ENCODE measurements at regions not wholly inside any gene's neighbourhood (a gene's known extent, or its start where the extent isn't known, plus 50 kb on each side); places are given as distances from the start of the nearest gene placed in this dataset.
A peak's percentile ranks its signal among the peaks of the same experiment; 100 is the strongest.

- 38 to 82% (median 63%) methylated on average over 1 to 9 of the region's 10 CpGs; no CpG with 5 or more reads in 1 of the 10 experiments for WGBS, 10 experiments
- H3K4me1 ChIP-seq (replicated peaks in 1 of 2): peaks cover 0 to 20% of the 10 kb centered on the region in 2 donors
- in situ Hi-C loops (cut with MboI; ENCODE audit: low pct_unique_long_range_greater_than_20kb in 2 of 9, low sequenced_read_pairs in 9 of 9, unreplicated experiment in 9 of 9): no loop called here
- ATAC-seq (replicated peaks in 6 of 8): peak in 7 of 8 experiments; percentile 31 to 92 (median 90)
- no peak overlapping the region for H3K27ac ChIP-seq
- no peak overlapping the region for H3K4me3 ChIP-seq
Measured at GRCh38 chr2:220194630-220195584, 567.5 kb downstream of the SLC4A3 start.

GRCh38 chr2:220198896-220199295, 571.5 kb downstream of the SLC4A3 start:
- ATAC-seq (replicated peaks in 6 of 8): peak in 5 of 8 experiments; percentile 17 to 99 (median 60)
- Histone ChIP-seq H3K4me1 (replicated peaks in 1 of 2) (peaks cover 0 to 20% of the 10 kb centered on the region in 2 donors), H3K27ac (no peak overlapping the region), H3K4me3 (no peak overlapping the region)
- 0 to 87% (median 60%) methylated on average over 2 to 6 of the region's 7 CpGs; no CpG with 5 or more reads in 3 of the 10 experiments for WGBS, 10 experiments
- in situ Hi-C loops (cut with MboI; ENCODE audit: low pct_unique_long_range_greater_than_20kb in 2 of 9, low sequenced_read_pairs in 9 of 9, unreplicated experiment in 9 of 9): no loop called here

- H3K4me1 ChIP-seq (replicated peaks in 1 of 2): peaks cover 0 to 6% of the 10 kb centered on the region in 2 donors
- H3K27ac ChIP-seq: no peak overlapping the region
- ATAC-seq (replicated peaks in 6 of 8): no peak
- in situ Hi-C loops (cut with MboI; ENCODE audit: low pct_unique_long_range_greater_than_20kb in 2 of 9, low sequenced_read_pairs in 9 of 9, unreplicated experiment in 9 of 9): no loop called here
- no peak overlapping the region for H3K4me3 ChIP-seq
Measured at GRCh38 chr2:220202066-220202465, 574.6 kb downstream of the SLC4A3 start.

- H3K4me3 ChIP-seq: no peak overlapping the region
- in situ Hi-C loops (cut with MboI; ENCODE audit: low pct_unique_long_range_greater_than_20kb in 2 of 9, low sequenced_read_pairs in 9 of 9, unreplicated experiment in 9 of 9): no loop called here
- H3K4me1 ChIP-seq (replicated peaks in 1 of 2): peaks cover 0 to 16% of the 10 kb centered on the region in 2 donors
- no peak overlapping the region for H3K27ac ChIP-seq
- ATAC-seq (replicated peaks in 6 of 8): no peak
- 0 to 73% (median 33%) methylated on average over 1 of the region's 1 CpG; no CpG with 5 or more reads in 1 of the 10 experiments for WGBS, 10 experiments
Measured at GRCh38 chr2:220209093-220209492, 581.7 kb downstream of the SLC4A3 start.

GRCh38 chr2:220209751-220210150, 582.3 kb downstream of the SLC4A3 start:
- no peak for ATAC-seq (replicated peaks in 6 of 8)
- Histone ChIP-seq H3K4me1 (replicated peaks in 1 of 2) (peaks cover 0 to 16% of the 10 kb centered on the region in 2 donors), H3K27ac (no peak overlapping the region), H3K4me3 (no peak overlapping the region)
- WGBS, 10 experiments: 61 to 84% (median 73%) methylated on average over 2 to 4 of the region's 4 CpGs; no CpG with 5 or more reads in 1 of the 10 experiments
- in situ Hi-C loops (cut with MboI; ENCODE audit: low pct_unique_long_range_greater_than_20kb in 2 of 9, low sequenced_read_pairs in 9 of 9, unreplicated experiment in 9 of 9): no loop called here

- peaks cover 0 to 23% of the 10 kb centered on the region in 2 donors for H3K4me1 ChIP-seq (replicated peaks in 1 of 2)
- H3K4me3 ChIP-seq: no peak overlapping the region
- no peak overlapping the region for H3K27ac ChIP-seq
- 33 to 95% (median 82%) methylated on average over 1 to 5 of the region's 5 CpGs for WGBS, 10 experiments
- ATAC-seq (replicated peaks in 6 of 8): peak in 1 of 8 experiments; percentile 36
- in situ Hi-C loops (cut with MboI; ENCODE audit: low pct_unique_long_range_greater_than_20kb in 2 of 9, low sequenced_read_pairs in 9 of 9, unreplicated experiment in 9 of 9): no loop called here
Measured at GRCh38 chr2:220212296-220213080, 585.1 kb downstream of the SLC4A3 start.

GRCh38 chr2:220215785-220216184, 588.4 kb downstream of the SLC4A3 start:
- no peak for ATAC-seq (replicated peaks in 6 of 8)
- Histone ChIP-seq H3K4me1 (replicated peaks in 1 of 2) (peaks cover 0 to 30% of the 10 kb centered on the region in 2 donors), H3K4me3 (no peak overlapping the region), H3K27ac (no peak overlapping the region)
- in situ Hi-C loops (cut with MboI; ENCODE audit: low pct_unique_long_range_greater_than_20kb in 2 of 9, low sequenced_read_pairs in 9 of 9, unreplicated experiment in 9 of 9): no loop called here
- WGBS, 10 experiments: 0 to 100% (median 48%) methylated on average over 1 to 3 of the region's 3 CpGs; no CpG with 5 or more reads in 3 of the 10 experiments

GRCh38 chr2:220219371-220219770, 591.9 kb downstream of the SLC4A3 start:
- H3K4me3 ChIP-seq: no peak overlapping the region
- in situ Hi-C loops (cut with MboI; ENCODE audit: low pct_unique_long_range_greater_than_20kb in 2 of 9, low sequenced_read_pairs in 9 of 9, unreplicated experiment in 9 of 9): no loop called here
- peak in 4 of 8 experiments; percentile 28 to 57 (median 42) for ATAC-seq (replicated peaks in 6 of 8)
- H3K4me1 ChIP-seq (replicated peaks in 1 of 2): peaks cover 0 to 19% of the 10 kb centered on the region in 2 donors
- H3K27ac ChIP-seq: no peak overlapping the region

GRCh38 chr2:220220009-220220408, 592.6 kb downstream of the SLC4A3 start:
- H3K4me3 ChIP-seq: no peak overlapping the region

GRCh38 chr2:220221992-220222391, 594.6 kb downstream of the SLC4A3 start:
- 67 to 100% (median 88%) methylated on average over 1 to 5 of the region's 5 CpGs for WGBS, 10 experiments
- H3K4me1 ChIP-seq (replicated peaks in 1 of 2): peaks cover 0 to 15% of the 10 kb centered on the region in 2 donors
- H3K27ac ChIP-seq: no peak overlapping the region
- H3K4me3 ChIP-seq: no peak overlapping the region
- no peak for ATAC-seq (replicated peaks in 6 of 8)
- in situ Hi-C loops (cut with MboI; ENCODE audit: low pct_unique_long_range_greater_than_20kb in 2 of 9, low sequenced_read_pairs in 9 of 9, unreplicated experiment in 9 of 9): no loop called here

More at GRCh38 chr2:220220009-220220408, 592.6 kb downstream of the SLC4A3 start:
- peaks cover 0 to 19% of the 10 kb centered on the region in 2 donors for H3K4me1 ChIP-seq (replicated peaks in 1 of 2)
- no peak for ATAC-seq (replicated peaks in 6 of 8)
- in situ Hi-C loops (cut with MboI; ENCODE audit: low pct_unique_long_range_greater_than_20kb in 2 of 9, low sequenced_read_pairs in 9 of 9, unreplicated experiment in 9 of 9): no loop called here
- WGBS, 10 experiments: 60 to 89% (median 77%) methylated on average over 1 to 2 of the region's 2 CpGs; no CpG with 5 or more reads in 2 of the 10 experiments
- no peak overlapping the region for H3K27ac ChIP-seq

- peak in 6 of 8 experiments; percentile 14 to 77 (median 46) for ATAC-seq (replicated peaks in 6 of 8)
- H3K27ac ChIP-seq: no peak overlapping the region
- in situ Hi-C loops (cut with MboI; ENCODE audit: low pct_unique_long_range_greater_than_20kb in 2 of 9, low sequenced_read_pairs in 9 of 9, unreplicated experiment in 9 of 9): no loop called here
- no peak overlapping the region for H3K4me3 ChIP-seq
- 0 to 100% (median 86%) methylated on average over 1 to 4 of the region's 4 CpGs; no CpG with 5 or more reads in 4 of the 10 experiments for WGBS, 10 experiments
- peaks cover 0 to 6% of the 10 kb centered on the region in 2 donors for H3K4me1 ChIP-seq (replicated peaks in 1 of 2)
Measured at GRCh38 chr2:220224691-220225543, 597.5 kb downstream of the SLC4A3 start.

GRCh38 chr2:220226076-220226475, 598.6 kb downstream of the SLC4A3 start:
- H3K4me3 ChIP-seq: no peak overlapping the region
- in situ Hi-C loops (cut with MboI; ENCODE audit: low pct_unique_long_range_greater_than_20kb in 2 of 9, low sequenced_read_pairs in 9 of 9, unreplicated experiment in 9 of 9): no loop called here
- H3K4me1 ChIP-seq (replicated peaks in 1 of 2): no peaks in the 10 kb centered on the region
- WGBS, 10 experiments: 82 to 100% (median 86%) methylated on average over 2 of the region's 2 CpGs; no CpG with 5 or more reads in 4 of the 10 experiments
- H3K27ac ChIP-seq: no peak overlapping the region
- ATAC-seq (replicated peaks in 6 of 8): no peak

Measured in motor neuron (in vitro differentiated cells).